ENCODE measurements at regions not wholly inside any gene's neighbourhood (a gene's known extent, or its start where the extent isn't known, plus 50 kb on each side); places are given as distances from the start of the nearest gene placed in this dataset.

- H3K4me1 Mint-ChIP-seq, result peaks cover 16% of the 10 kb centered on the region
- TF ChIP-seq SMAD3 (CRISPR knock-in tag; IDR thresholded peaks at IDR 0.05; ENCODE audit: borderline replicate concordance), result no peak
- no peak for TF ChIP-seq ZBTB21 (CRISPR knock-in tag; IDR thresholded peaks at IDR 0.05; ENCODE audit: borderline replicate concordance)
- no peak for TF ChIP-seq NFYB (CRISPR knock-in tag; conservative IDR thresholded peaks at IDR 0.05; ENCODE audit: low read depth)
- no peak for TF ChIP-seq USF1 (CRISPR knock-in tag; IDR thresholded peaks at IDR 0.05)
- no peak for TF ChIP-seq TP53 (CRISPR knock-in tag; IDR thresholded peaks at IDR 0.05)
- TF ChIP-seq HMGA2 (CRISPR knock-in tag; IDR thresholded peaks at IDR 0.05), result no peak
- no peak for TF ChIP-seq ERG (CRISPR knock-in tag; IDR thresholded peaks at IDR 0.05)
- TF ChIP-seq ATF2 (CRISPR knock-in tag; IDR thresholded peaks at IDR 0.05; ENCODE audit: borderline replicate concordance, low read depth), result no peak
- TF ChIP-seq MAX (CRISPR knock-in tag; IDR thresholded peaks at IDR 0.05), result no peak
- no peak for TF ChIP-seq E2F4 (CRISPR knock-in tag; IDR thresholded peaks at IDR 0.05; ENCODE audit: borderline replicate concordance, low read depth)
- peaks cover 7% of the 10 kb centered on the region; the same call in 1 of the 2 replicates for H3K9me3 Mint-ChIP-seq
- H3K27me3 Mint-ChIP-seq (ENCODE audit: low read depth), result no peaks in the 10 kb centered on the region
- H3K27ac Mint-ChIP-seq, result no peak overlapping the region; the same call in 1 of the 2 replicates
- CTCF ChIA-PET, result interaction anchor here (0.8 to 6.1 kb wide), 4 partner anchors 24 to 143 kb away, joined by 4 to 25 read pairs (median 6); no protein-coding TSS in a partner anchor
- DNase-seq (ENCODE audit: low spot score) (no peak), ATAC-seq (no peak)
- H3K4me3 Mint-ChIP-seq, result no peak overlapping the region
- POLR2A ChIA-PET, result no interaction called here
- H3K36me3 Mint-ChIP-seq, result peaks cover 30% of the 10 kb centered on the region
These were observed 174.7 kb downstream of the KATNIP start for GRCh38 chr16:27724482-27725235.

- ChIA-PET POLR2A (no interaction called here), CTCF (interaction anchor here (0.9 to 6.1 kb wide), 2 partner anchors 24 to 26 kb away, joined by 4 to 25 read pairs; no protein-coding TSS in a partner anchor)
- Mint-ChIP-seq H3K4me1 (peaks cover 13% of the 10 kb centered on the region), H3K27ac (no peak overlapping the region), H3K9me3 (peaks cover 7% of the 10 kb centered on the region; the same call in 1 of the 2 replicates), H3K27me3 (ENCODE audit: low read depth) (no peaks in the 10 kb centered on the region), H3K4me3 (no peak overlapping the region), H3K36me3 (peaks cover 30% of the 10 kb centered on the region)
- ATAC-seq, result no peak
- DNase-seq (ENCODE audit: low spot score), result no peak
- no peak for TF ChIP-seq ZNF219 (CRISPR knock-in tag; IDR thresholded peaks at IDR 0.05; ENCODE audit: borderline replicate concordance)
- TF ChIP-seq E2F5 (CRISPR knock-in tag; IDR thresholded peaks at IDR 0.05), result no peak
- TF ChIP-seq PRDM15 (CRISPR knock-in tag; IDR thresholded peaks at IDR 0.05), result no peak
- no peak for TF ChIP-seq ZNF532 (CRISPR knock-in tag; IDR thresholded peaks at IDR 0.05; ENCODE audit: borderline replicate concordance)
- TF ChIP-seq GTF2I (CRISPR knock-in tag; conservative IDR thresholded peaks at IDR 0.05), result no peak
- no peak for TF ChIP-seq ZNF121 (CRISPR knock-in tag; IDR thresholded peaks at IDR 0.05)
- no peak for TF ChIP-seq ZBTB21 (CRISPR knock-in tag; IDR thresholded peaks at IDR 0.05; ENCODE audit: borderline replicate concordance)
- no peak for TF ChIP-seq FOXK1 (CRISPR knock-in tag; IDR thresholded peaks at IDR 0.05)
- TF ChIP-seq JUN (CRISPR knock-in tag; IDR thresholded peaks at IDR 0.05), result no peak
These were observed 175.5 kb downstream of the KATNIP start for GRCh38 chr16:27725236-27726000.

All from WTC11 (cell line).